ENCODE measurements at regions not wholly inside any gene's neighbourhood (a gene's known extent, or its start where the extent isn't known, plus 50 kb on each side); places are given as distances from the start of the nearest gene placed in this dataset.
A peak's percentile ranks its signal among the peaks of the same experiment; 100 is the strongest.

GRCh38 chr6:138569554-138569953, 70.3 kb upstream of the NHSL1 start:
- DNase-seq: no peak
- H3K27ac Mint-ChIP-seq: no peak overlapping the region
- H3K36me3 Mint-ChIP-seq (ENCODE audit: low read depth): peaks cover 10% of the 10 kb centered on the region
- H3K4me1 Mint-ChIP-seq: peaks cover 9% of the 10 kb centered on the region
- H3K4me3 Mint-ChIP-seq: no peak overlapping the region
- H3K9me3 Mint-ChIP-seq: peaks cover 6% of the 10 kb centered on the region
- no peaks in the 10 kb centered on the region for H3K27me3 Mint-ChIP-seq (ENCODE audit: low read depth, poor library complexity)
- TF ChIP-seq, protein P1, sequence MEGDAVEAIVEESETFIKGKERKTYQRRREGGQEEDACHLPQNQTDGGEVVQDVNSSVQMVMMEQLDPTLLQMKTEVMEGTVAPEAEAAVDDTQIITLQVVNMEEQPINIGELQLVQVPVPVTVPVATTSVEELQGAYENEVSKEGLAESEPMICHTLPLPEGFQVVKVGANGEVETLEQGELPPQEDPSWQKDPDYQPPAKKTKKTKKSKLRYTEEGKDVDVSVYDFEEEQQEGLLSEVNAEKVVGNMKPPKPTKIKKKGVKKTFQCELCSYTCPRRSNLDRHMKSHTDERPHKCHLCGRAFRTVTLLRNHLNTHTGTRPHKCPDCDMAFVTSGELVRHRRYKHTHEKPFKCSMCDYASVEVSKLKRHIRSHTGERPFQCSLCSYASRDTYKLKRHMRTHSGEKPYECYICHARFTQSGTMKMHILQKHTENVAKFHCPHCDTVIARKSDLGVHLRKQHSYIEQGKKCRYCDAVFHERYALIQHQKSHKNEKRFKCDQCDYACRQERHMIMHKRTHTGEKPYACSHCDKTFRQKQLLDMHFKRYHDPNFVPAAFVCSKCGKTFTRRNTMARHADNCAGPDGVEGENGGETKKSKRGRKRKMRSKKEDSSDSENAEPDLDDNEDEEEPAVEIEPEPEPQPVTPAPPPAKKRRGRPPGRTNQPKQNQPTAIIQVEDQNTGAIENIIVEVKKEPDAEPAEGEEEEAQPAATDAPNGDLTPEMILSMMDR (IDR thresholded peaks at IDR 0.05): no peak

- H3K36me3 Mint-ChIP-seq (ENCODE audit: low read depth): peaks cover 4% of the 10 kb centered on the region
- H3K9me3 Mint-ChIP-seq: peaks cover 3% of the 10 kb centered on the region
Measured at GRCh38 chr6:138569970-138570724, 70.9 kb upstream of the NHSL1 start.

GRCh38 chr6:138570725-138571029, 71.4 kb upstream of the NHSL1 start:
- no peak for DNase-seq
- TF ChIP-seq, protein P1 (IDR thresholded peaks at IDR 0.05): no peak
- H3K27me3 Mint-ChIP-seq (ENCODE audit: low read depth, poor library complexity): no peaks in the 10 kb centered on the region

More at GRCh38 chr6:138569970-138570724, 70.9 kb upstream of the NHSL1 start:
- TF ChIP-seq, protein P1 (IDR thresholded peaks at IDR 0.05): no peak
- Mint-ChIP-seq H3K4me1 (peaks cover 9% of the 10 kb centered on the region), H3K27me3 (ENCODE audit: low read depth, poor library complexity) (no peaks in the 10 kb centered on the region), H3K27ac (no peak overlapping the region), H3K4me3 (no peak overlapping the region)
- no peak for DNase-seq

GRCh38 chr6:138571181-138571580, 71.9 kb upstream of the NHSL1 start:
- H3K27me3 Mint-ChIP-seq (ENCODE audit: low read depth, poor library complexity): no peaks in the 10 kb centered on the region
- TF ChIP-seq, protein P1 (IDR thresholded peaks at IDR 0.05): no peak
- DNase-seq: no peak
- no peaks in the 10 kb centered on the region for H3K9me3 Mint-ChIP-seq
- no peak overlapping the region for H3K4me3 Mint-ChIP-seq
- H3K36me3 Mint-ChIP-seq (ENCODE audit: low read depth): no peaks in the 10 kb centered on the region
- H3K4me1 Mint-ChIP-seq: peaks cover 12% of the 10 kb centered on the region
- H3K27ac Mint-ChIP-seq: no peak overlapping the region

More at GRCh38 chr6:138570725-138571029, 71.4 kb upstream of the NHSL1 start:
- H3K27ac Mint-ChIP-seq: no peak overlapping the region
- H3K4me3 Mint-ChIP-seq: no peak overlapping the region
- peaks cover 9% of the 10 kb centered on the region for H3K4me1 Mint-ChIP-seq
- H3K36me3 Mint-ChIP-seq (ENCODE audit: low read depth): no peaks in the 10 kb centered on the region
- no peaks in the 10 kb centered on the region for H3K9me3 Mint-ChIP-seq

DNA sequence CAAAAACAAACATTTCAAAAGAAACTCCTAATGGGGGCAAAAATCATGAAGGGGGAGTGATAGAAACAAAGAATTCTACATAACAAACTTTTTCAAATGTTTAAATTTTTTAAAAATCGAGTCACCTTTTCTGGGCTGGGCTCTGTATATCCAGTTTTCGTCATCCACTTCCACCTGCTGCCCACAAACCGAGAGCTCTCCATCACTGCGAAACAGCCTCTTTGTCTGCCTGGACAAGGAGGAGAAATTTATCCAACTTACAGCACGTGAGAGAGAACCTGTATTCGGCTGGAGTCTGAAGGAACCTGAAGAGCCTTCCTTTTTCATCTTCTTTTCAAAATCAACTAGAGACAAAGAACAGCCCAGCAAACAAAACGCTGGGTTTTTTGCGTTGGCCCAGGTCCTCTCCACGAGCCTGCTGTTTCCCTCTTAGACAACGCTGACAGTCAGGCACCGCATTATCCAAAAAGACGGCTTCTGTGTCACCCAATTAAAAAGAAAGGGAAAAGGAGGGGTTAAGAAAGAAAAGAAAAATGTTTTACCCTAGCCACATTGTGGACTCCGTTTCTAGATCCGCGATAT, 72.4 kb upstream of the NHSL1 start:
- Mint-ChIP-seq H3K9me3 (no peaks in the 10 kb centered on the region), H3K27ac (peak overlapping the region; percentile 70), H3K4me1 (peaks cover 17% of the 10 kb centered on the region), H3K36me3 (ENCODE audit: low read depth) (no peaks in the 10 kb centered on the region), H3K4me3 (no peak overlapping the region), H3K27me3 (ENCODE audit: low read depth, poor library complexity) (no peaks in the 10 kb centered on the region)
- no peak for DNase-seq
- TF ChIP-seq, protein P1 (IDR thresholded peaks at IDR 0.05): no peak
